GM19455 (cell line): ENCODE measurements at regions not wholly inside any gene's neighbourhood (a gene's known extent, or its start where the extent isn't known, plus 50 kb on each side); places are given as distances from the start of the nearest gene placed in this dataset.

ENCODE experiments used
- ATAC-seq: cut with Tn5 transposase; IDR thresholded peaks from one replicate; pipeline ENCODE4 v1.9.1; 2021; ENCODE audit not compliant: unreplicated experiment

- ATAC-seq = no peak
Measured at GRCh38 chr9:89892920-89893319, 288.1 kb downstream of the GADD45G start.

- ATAC-seq = no peak
Measured at GRCh38 chr9:89893886-89894285, 289.1 kb downstream of the GADD45G start.

- no peak for ATAC-seq
Measured at GRCh38 chr9:89896806-89897340, 292.1 kb downstream of the GADD45G start.

GRCh38 chr9:89899573-89899972 is 294.8 kb downstream of the GADD45G start:
- no peak for ATAC-seq

GRCh38 chr9:89901920-89902319 is 297.1 kb downstream of the GADD45G start:
- ATAC-seq = no peak

GRCh38 chr9:89902450-89903140 is 297.8 kb downstream of the GADD45G start:
- no peak for ATAC-seq

- ATAC-seq = no peak
Measured at GRCh38 chr9:89903141-89903475, 298.3 kb downstream of the GADD45G start.

- no peak for ATAC-seq
Measured at GRCh38 chr9:89905606-89906338, 301.0 kb downstream of the GADD45G start.

GRCh38 chr9:89911721-89912604 is 307.2 kb downstream of the GADD45G start:
- ATAC-seq = no peak

GRCh38 chr9:89912605-89912953 is 307.8 kb downstream of the GADD45G start:
- no peak for ATAC-seq

GRCh38 chr9:89915187-89915586 is 310.4 kb downstream of the GADD45G start:
- ATAC-seq = no peak

GRCh38 chr9:89916001-89916597 is 311.3 kb downstream of the GADD45G start:
- no peak for ATAC-seq

GRCh38 chr9:89917861-89918260 is 313.0 kb downstream of the GADD45G start:
- no peak for ATAC-seq

- no peak for ATAC-seq
Measured at GRCh38 chr9:89919171-89919681, 314.4 kb downstream of the GADD45G start.

- ATAC-seq = no peak
Measured at GRCh38 chr9:89920131-89920530, 315.3 kb downstream of the GADD45G start.

GRCh38 chr9:89920951-89921350 is 316.1 kb downstream of the GADD45G start:
- no peak for ATAC-seq

GRCh38 chr9:89922099-89922498 is 317.3 kb downstream of the GADD45G start:
- no peak for ATAC-seq

GRCh38 chr9:89923174-89923573 is 318.4 kb downstream of the GADD45G start:
- ATAC-seq = no peak

GRCh38 chr9:89923961-89924504 is 319.2 kb downstream of the GADD45G start:
- no peak for ATAC-seq

- no peak for ATAC-seq
Measured at GRCh38 chr9:89924611-89925010, 319.8 kb downstream of the GADD45G start.

- ATAC-seq = no peak
Measured at GRCh38 chr9:89926167-89926566, 321.4 kb downstream of the GADD45G start.
